Limb (tissue), 2 donors: ENCODE measurements at regions not wholly inside any gene's neighbourhood (a gene's known extent, or its start where the extent isn't known, plus 50 kb on each side); places are given as distances from the start of the nearest gene placed in this dataset.

Source experiments
- DNase-seq, 2 donors: peaks; one replicate each; pipeline ENCODE4 v3.0.0-alpha.2; 2016; ENCODE audit errors: extremely low spot score in 2 of 2

GRCh38 chr1:229080361-229080760 lies 190.6 kb upstream of the RAB4A start:
- no peak for DNase-seq

GRCh38 chr1:229085291-229085690 lies 185.6 kb upstream of the RAB4A start:
- DNase-seq = no peak

GRCh38 chr1:229086091-229086490 lies 184.8 kb upstream of the RAB4A start:
- DNase-seq = no peak

GRCh38 chr1:229086686-229087085 lies 184.2 kb upstream of the RAB4A start:
- DNase-seq = no peak

GRCh38 chr1:229087339-229087738 lies 183.6 kb upstream of the RAB4A start:
- DNase-seq = no peak

- no peak for DNase-seq
Observed at GRCh38 chr1:229087906-229088305, 183.0 kb upstream of the RAB4A start.

GRCh38 chr1:229088711-229089110 lies 182.2 kb upstream of the RAB4A start:
- no peak for DNase-seq

GRCh38 chr1:229089586-229090208 lies 181.2 kb upstream of the RAB4A start:
- DNase-seq = no peak

GRCh38 chr1:229091721-229092136 lies 179.2 kb upstream of the RAB4A start:
- no peak for DNase-seq

- DNase-seq = peak in 1 of 2 donors; percentile 42
Observed at GRCh38 chr1:229092377-229093237, 178.3 kb upstream of the RAB4A start.

- no peak for DNase-seq
Observed at GRCh38 chr1:229093238-229093540, 177.7 kb upstream of the RAB4A start.

- no peak for DNase-seq
Observed at GRCh38 chr1:229093609-229094336, 177.1 kb upstream of the RAB4A start.

- no peak for DNase-seq
Observed at GRCh38 chr1:229094476-229095311, 176.2 kb upstream of the RAB4A start.

- no peak for DNase-seq
Observed at GRCh38 chr1:229095325-229095724, 175.6 kb upstream of the RAB4A start.

GRCh38 chr1:229097356-229097755 lies 173.6 kb upstream of the RAB4A start:
- no peak for DNase-seq

- DNase-seq = no peak
Observed at GRCh38 chr1:229098361-229098760, 172.6 kb upstream of the RAB4A start.

- DNase-seq = no peak
Observed at GRCh38 chr1:229098903-229099578, 171.9 kb upstream of the RAB4A start.

- DNase-seq = no peak
Observed at GRCh38 chr1:229101011-229101871, 169.7 kb upstream of the RAB4A start.

GRCh38 chr1:229102741-229103391 lies 168.0 kb upstream of the RAB4A start:
- no peak for DNase-seq

- DNase-seq = no peak
Observed at GRCh38 chr1:229104654-229105053, 166.3 kb upstream of the RAB4A start.
